Liver (tissue), 8 donors: ENCODE measurements at regions not wholly inside any gene's neighbourhood (a gene's known extent, or its start where the extent isn't known, plus 50 kb on each side); places are given as distances from the start of the nearest gene placed in this dataset.

Source experiments
- DNase-seq: peaks from one replicate; pipeline ENCODE4 v3.0.0-alpha.2; 2017; ENCODE audit warnings: low spot score
- H3K27ac ChIP-seq, 2 donors: one replicate each; pipeline ENCODE4 v1.7.0; 2013; ENCODE audit warnings: inconsistent platforms in 2 of 2, low read length in 2 of 2, control low read depth in 1 of 2, low read depth in 1 of 2, mild to moderate bottlenecking in 1 of 2
- H3K27me3 ChIP-seq, 4 donors: one replicate each; pipeline versions ENCODE4 v1.6.1 to v1.7.0; 2013; ENCODE audit warnings: low read length in 3 of 4, inconsistent platforms in 1 of 4, mild to moderate bottlenecking in 1 of 4, moderate library complexity in 1 of 4; ENCODE audit not compliant: control insufficient read depth in 4 of 4, insufficient read depth in 4 of 4
- H3K36me3 ChIP-seq, 4 donors: one replicate each; pipeline versions ENCODE4 v1.6.1 to v1.7.0; 2013; ENCODE audit warnings: low read length in 3 of 4, mild to moderate bottlenecking in 3 of 4, low read depth in 1 of 4, moderate library complexity in 1 of 4; ENCODE audit not compliant: control insufficient read depth in 4 of 4, insufficient read depth in 3 of 4
- H3K4me1 ChIP-seq, 4 donors: one replicate each; pipeline versions ENCODE4 v1.6.1 to v1.7.0; 2013; ENCODE audit warnings: low read length in 3 of 4, mild to moderate bottlenecking in 3 of 4, moderate library complexity in 1 of 4; ENCODE audit not compliant: control insufficient read depth in 4 of 4, insufficient read depth in 4 of 4
- H3K4me3 ChIP-seq, 3 donors: one replicate each; pipeline versions ENCODE4 v1.6.1 to v1.7.0; 2013; ENCODE audit warnings: low read length in 3 of 3, control low read depth in 1 of 3, low read depth in 1 of 3, mild to moderate bottlenecking in 1 of 3
- H3K9ac ChIP-seq, 2 donors: one replicate each; pipeline ENCODE4 v1.7.0; 2013; ENCODE audit warnings: low read length in 2 of 2, mild to moderate bottlenecking in 2 of 2, moderate library complexity in 2 of 2, control low read depth in 1 of 2, low read depth in 1 of 2
- H3K9me3 ChIP-seq, 4 donors: one replicate each; pipeline versions ENCODE4 v1.6.1 to v1.7.0; 2013; ENCODE audit warnings: low read length in 3 of 4; ENCODE audit not compliant: control insufficient read depth in 4 of 4
- EGR1 ChIP-seq, 2 donors: IDR thresholded peaks; 2 replicates each; pipeline ENCODE4 v1.6.1; 2016 to 2018; ENCODE audit warnings: antibody characterized with exemption in 2 of 2, low read depth in 2 of 2
- FOXA1 ChIP-seq: IDR thresholded peaks from 2 replicates; pipeline ENCODE4 v1.6.1; 2016; ENCODE audit warnings: antibody characterized with exemption
- FOXA2 ChIP-seq: IDR thresholded peaks from 2 replicates; pipeline ENCODE4 v1.6.1; 2016; ENCODE audit warnings: antibody characterized with exemption
- GABPA ChIP-seq, 2 donors: IDR thresholded peaks in 1 of 2; conservative IDR thresholded peaks in 1 of 2; 2 replicates each; pipeline ENCODE4 v1.6.1; 2016; ENCODE audit warnings: antibody characterized with exemption in 2 of 2, mild to moderate bottlenecking in 1 of 2, moderate library complexity in 1 of 2
- HNF4A ChIP-seq, 2 donors: conservative IDR thresholded peaks; 2 replicates each; pipeline ENCODE4 v1.6.1; 2016; ENCODE audit warnings: antibody characterized with exemption in 2 of 2, mild to moderate bottlenecking in 2 of 2
- HNF4G ChIP-seq: IDR thresholded peaks from 2 replicates; pipeline ENCODE4 v1.6.1; 2016; ENCODE audit warnings: antibody characterized with exemption
- JUND ChIP-seq, 2 donors: IDR thresholded peaks; 2 replicates each; pipeline ENCODE4 v1.6.1; 2016; ENCODE audit warnings: antibody characterized with exemption in 2 of 2
- NR2F2 ChIP-seq: IDR thresholded peaks from 2 replicates; pipeline ENCODE4 v1.6.1; 2016; ENCODE audit warnings: antibody characterized with exemption
- RAD21 ChIP-seq, 2 donors: IDR thresholded peaks; 2 replicates each; pipeline ENCODE4 v1.6.1; 2016; ENCODE audit warnings: antibody characterized with exemption in 2 of 2, mild to moderate bottlenecking in 2 of 2
- RXRA ChIP-seq, 2 donors: IDR thresholded peaks; 2 replicates each; pipeline ENCODE4 v1.6.1; 2017 to 2018; ENCODE audit warnings: antibody characterized with exemption in 2 of 2, mild to moderate bottlenecking in 1 of 2
- SP1 ChIP-seq: IDR thresholded peaks from 2 replicates; pipeline ENCODE4 v1.6.1; 2018; ENCODE audit warnings: antibody characterized with exemption, mild to moderate bottlenecking
- TAF1 ChIP-seq: conservative IDR thresholded peaks from 2 replicates; pipeline ENCODE4 v1.6.1; 2016; ENCODE audit warnings: antibody characterized with exemption, mild to moderate bottlenecking
- YY1 ChIP-seq: IDR thresholded peaks from 2 replicates; pipeline ENCODE4 v1.6.1; 2016; ENCODE audit warnings: antibody characterized with exemption, mild to moderate bottlenecking
- WGBS: extraction: QIAGEN DNeasy Blood & Tissue Kit; methylation state at CpG from one replicate; pipeline ENCODE4 v1.1.7; 2013; 5-methylcytosine and 5-hydroxymethylcytosine counted together
- TF ChIP-seq, protein P1 (sequence below): IDR thresholded peaks from 2 replicates; pipeline ENCODE4 v1.6.1; 2016; ENCODE audit warnings: antibody characterized with exemption
- TF ChIP-seq, protein P2 (sequence below): IDR thresholded peaks from 2 replicates; pipeline ENCODE4 v1.6.1; 2016; ENCODE audit warnings: antibody characterized with exemption
- TF ChIP-seq, protein P3 (sequence below): IDR thresholded peaks from 2 replicates; pipeline ENCODE4 v1.6.1; 2016; ENCODE audit warnings: antibody characterized with exemption
- TF ChIP-seq, protein P4 (sequence below): IDR thresholded peaks from 2 replicates; pipeline ENCODE4 v1.6.1; 2016; ENCODE audit warnings: antibody characterized with exemption, mild to moderate bottlenecking
- TF ChIP-seq, protein P5 (sequence below): fragments of 150-350 bp; IDR thresholded peaks from 2 replicates; pipeline ENCODE4 v1.5.1; 2017; ENCODE audit warnings: improper control_type of control experiment, low read depth, low read length; ENCODE audit not compliant: missing input control
- donor health status: healthy.
- donor health status: healthy.
- donor health status: healthy.
- donor health status: healthy.
- donor health status: healthy.

DNA sequence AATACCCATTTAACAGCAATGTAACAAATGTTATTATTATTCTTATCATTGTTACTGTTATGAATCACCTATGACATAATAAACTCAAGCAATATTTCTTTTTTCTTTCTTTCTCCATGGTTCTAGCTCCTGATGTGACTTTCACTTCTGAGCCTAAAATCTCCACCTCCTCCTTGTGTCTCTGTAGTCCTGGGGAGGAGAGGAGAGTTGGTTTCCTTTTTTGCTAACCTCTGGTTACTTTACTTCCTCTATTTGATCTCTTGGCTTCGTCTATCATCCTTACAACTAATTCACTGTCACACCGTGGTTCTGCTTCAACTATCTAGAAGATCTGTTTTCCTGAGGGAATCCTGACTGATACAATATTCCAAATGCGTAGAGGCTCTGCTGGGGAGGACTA lies 456.6 kb downstream of the VRK1 start:
- no peak for DNase-seq
- WGBS: 47% methylated on average over 3 of the region's 3 CpGs

DNA sequence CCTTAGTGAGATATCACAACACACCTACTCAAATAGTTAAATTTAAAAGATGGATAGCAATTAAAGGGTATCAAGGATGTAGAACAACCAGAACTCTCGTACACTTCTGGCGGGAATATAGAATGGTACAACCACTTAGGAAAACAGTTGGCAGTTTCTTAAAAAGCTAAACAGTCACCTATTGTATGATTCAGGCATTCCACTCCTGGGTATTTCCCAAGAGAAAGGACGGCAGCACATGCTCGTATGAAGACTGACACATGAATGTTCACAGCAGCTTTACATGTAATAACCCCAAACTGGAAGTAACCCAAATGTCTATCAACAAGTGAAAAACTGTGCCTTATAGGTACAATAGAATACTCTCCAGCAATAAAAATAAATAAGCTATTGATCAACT lies 465.2 kb downstream of the VRK1 start:
- TF ChIP-seq FOXA1 (no peak), SP1 (no peak), JUND (IDR thresholded peaks at IDR 0.05) (no peak), EGR1 (IDR thresholded peaks at IDR 0.05; ENCODE audit: low read depth in 2 of 2) (no peak), RAD21 (IDR thresholded peaks at IDR 0.05) (no peak), HNF4G (no peak), NR2F2 (no peak)
- TF ChIP-seq, protein P1, sequence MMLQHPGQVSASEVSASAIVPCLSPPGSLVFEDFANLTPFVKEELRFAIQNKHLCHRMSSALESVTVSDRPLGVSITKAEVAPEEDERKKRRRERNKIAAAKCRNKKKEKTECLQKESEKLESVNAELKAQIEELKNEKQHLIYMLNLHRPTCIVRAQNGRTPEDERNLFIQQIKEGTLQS: no peak
- TF ChIP-seq, protein P2, sequence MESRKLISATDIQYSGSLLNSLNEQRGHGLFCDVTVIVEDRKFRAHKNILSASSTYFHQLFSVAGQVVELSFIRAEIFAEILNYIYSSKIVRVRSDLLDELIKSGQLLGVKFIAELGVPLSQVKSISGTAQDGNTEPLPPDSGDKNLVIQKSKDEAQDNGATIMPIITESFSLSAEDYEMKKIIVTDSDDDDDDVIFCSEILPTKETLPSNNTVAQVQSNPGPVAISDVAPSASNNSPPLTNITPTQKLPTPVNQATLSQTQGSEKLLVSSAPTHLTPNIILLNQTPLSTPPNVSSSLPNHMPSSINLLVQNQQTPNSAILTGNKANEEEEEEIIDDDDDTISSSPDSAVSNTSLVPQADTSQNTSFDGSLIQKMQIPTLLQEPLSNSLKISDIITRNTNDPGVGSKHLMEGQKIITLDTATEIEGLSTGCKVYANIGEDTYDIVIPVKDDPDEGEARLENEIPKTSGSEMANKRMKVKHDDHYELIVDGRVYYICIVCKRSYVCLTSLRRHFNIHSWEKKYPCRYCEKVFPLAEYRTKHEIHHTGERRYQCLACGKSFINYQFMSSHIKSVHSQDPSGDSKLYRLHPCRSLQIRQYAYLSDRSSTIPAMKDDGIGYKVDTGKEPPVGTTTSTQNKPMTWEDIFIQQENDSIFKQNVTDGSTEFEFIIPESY: no peak
- Histone ChIP-seq H3K9me3 (peaks cover 0 to 4% (median 0%) of the 10 kb centered on the region in 4 donors), H3K4me3 (no peak overlapping the region), H3K4me1 (no peaks in the 10 kb centered on the region), H3K27ac (no peak overlapping the region), H3K36me3 (no peaks in the 10 kb centered on the region), H3K27me3 (no peaks in the 10 kb centered on the region), H3K9ac (no peak overlapping the region)
- no peak for DNase-seq
- WGBS: 89% methylated on average over 4 of the region's 4 CpGs

More for the DNA sequence above, 456.6 kb downstream of the VRK1 start:
- Histone ChIP-seq H3K9me3 (no peaks in the 10 kb centered on the region), H3K27ac (no peak overlapping the region), H3K4me1 (no peaks in the 10 kb centered on the region), H3K4me3 (no peak overlapping the region), H3K9ac (no peak overlapping the region), H3K27me3 (peaks cover 0 to 3% (median 0%) of the 10 kb centered on the region in 4 donors), H3K36me3 (no peaks in the 10 kb centered on the region)
- TF ChIP-seq, protein P3, sequence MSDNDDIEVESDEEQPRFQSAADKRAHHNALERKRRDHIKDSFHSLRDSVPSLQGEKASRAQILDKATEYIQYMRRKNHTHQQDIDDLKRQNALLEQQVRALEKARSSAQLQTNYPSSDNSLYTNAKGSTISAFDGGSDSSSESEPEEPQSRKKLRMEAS: no peak
- TF ChIP-seq FOXA1 (no peak), GABPA (IDR thresholded peaks at IDR 0.05 in 1 of 2, conservative IDR thresholded peaks at IDR 0.05 in 1 of 2) (no peak), SP1 (no peak), RAD21 (IDR thresholded peaks at IDR 0.05) (no peak), FOXA2 (no peak), RXRA (IDR thresholded peaks at IDR 0.05) (no peak), EGR1 (IDR thresholded peaks at IDR 0.05; ENCODE audit: low read depth in 2 of 2) (no peak), JUND (IDR thresholded peaks at IDR 0.05) (no peak), NR2F2 (no peak), YY1 (no peak), HNF4A (conservative IDR thresholded peaks at IDR 0.05) (no peak), HNF4G (no peak), TAF1 (no peak)
- TF ChIP-seq, protein P4, sequence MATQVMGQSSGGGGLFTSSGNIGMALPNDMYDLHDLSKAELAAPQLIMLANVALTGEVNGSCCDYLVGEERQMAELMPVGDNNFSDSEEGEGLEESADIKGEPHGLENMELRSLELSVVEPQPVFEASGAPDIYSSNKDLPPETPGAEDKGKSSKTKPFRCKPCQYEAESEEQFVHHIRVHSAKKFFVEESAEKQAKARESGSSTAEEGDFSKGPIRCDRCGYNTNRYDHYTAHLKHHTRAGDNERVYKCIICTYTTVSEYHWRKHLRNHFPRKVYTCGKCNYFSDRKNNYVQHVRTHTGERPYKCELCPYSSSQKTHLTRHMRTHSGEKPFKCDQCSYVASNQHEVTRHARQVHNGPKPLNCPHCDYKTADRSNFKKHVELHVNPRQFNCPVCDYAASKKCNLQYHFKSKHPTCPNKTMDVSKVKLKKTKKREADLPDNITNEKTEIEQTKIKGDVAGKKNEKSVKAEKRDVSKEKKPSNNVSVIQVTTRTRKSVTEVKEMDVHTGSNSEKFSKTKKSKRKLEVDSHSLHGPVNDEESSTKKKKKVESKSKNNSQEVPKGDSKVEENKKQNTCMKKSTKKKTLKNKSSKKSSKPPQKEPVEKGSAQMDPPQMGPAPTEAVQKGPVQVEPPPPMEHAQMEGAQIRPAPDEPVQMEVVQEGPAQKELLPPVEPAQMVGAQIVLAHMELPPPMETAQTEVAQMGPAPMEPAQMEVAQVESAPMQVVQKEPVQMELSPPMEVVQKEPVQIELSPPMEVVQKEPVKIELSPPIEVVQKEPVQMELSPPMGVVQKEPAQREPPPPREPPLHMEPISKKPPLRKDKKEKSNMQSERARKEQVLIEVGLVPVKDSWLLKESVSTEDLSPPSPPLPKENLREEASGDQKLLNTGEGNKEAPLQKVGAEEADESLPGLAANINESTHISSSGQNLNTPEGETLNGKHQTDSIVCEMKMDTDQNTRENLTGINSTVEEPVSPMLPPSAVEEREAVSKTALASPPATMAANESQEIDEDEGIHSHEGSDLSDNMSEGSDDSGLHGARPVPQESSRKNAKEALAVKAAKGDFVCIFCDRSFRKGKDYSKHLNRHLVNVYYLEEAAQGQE: no peak
- TF ChIP-seq, protein P2: no peak
- TF ChIP-seq, protein P1: no peak
- TF ChIP-seq, protein P5, sequence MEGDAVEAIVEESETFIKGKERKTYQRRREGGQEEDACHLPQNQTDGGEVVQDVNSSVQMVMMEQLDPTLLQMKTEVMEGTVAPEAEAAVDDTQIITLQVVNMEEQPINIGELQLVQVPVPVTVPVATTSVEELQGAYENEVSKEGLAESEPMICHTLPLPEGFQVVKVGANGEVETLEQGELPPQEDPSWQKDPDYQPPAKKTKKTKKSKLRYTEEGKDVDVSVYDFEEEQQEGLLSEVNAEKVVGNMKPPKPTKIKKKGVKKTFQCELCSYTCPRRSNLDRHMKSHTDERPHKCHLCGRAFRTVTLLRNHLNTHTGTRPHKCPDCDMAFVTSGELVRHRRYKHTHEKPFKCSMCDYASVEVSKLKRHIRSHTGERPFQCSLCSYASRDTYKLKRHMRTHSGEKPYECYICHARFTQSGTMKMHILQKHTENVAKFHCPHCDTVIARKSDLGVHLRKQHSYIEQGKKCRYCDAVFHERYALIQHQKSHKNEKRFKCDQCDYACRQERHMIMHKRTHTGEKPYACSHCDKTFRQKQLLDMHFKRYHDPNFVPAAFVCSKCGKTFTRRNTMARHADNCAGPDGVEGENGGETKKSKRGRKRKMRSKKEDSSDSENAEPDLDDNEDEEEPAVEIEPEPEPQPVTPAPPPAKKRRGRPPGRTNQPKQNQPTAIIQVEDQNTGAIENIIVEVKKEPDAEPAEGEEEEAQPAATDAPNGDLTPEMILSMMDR: no peak
